ENCODE measurements at regions not wholly inside any gene's neighbourhood (a gene's known extent, or its start where the extent isn't known, plus 50 kb on each side); places are given as distances from the start of the nearest gene placed in this dataset.

- Histone ChIP-seq H3K9me3 (ENCODE audit: control insufficient read depth, low read length) (peaks cover 2% of the 10 kb centered on the region), H3K36me3 (ENCODE audit: control insufficient read depth, insufficient read depth, low read length, severe bottlenecking) (no peaks in the 10 kb centered on the region), H3K4me1 (ENCODE audit: control insufficient read depth, insufficient read depth, low read length) (peaks cover 14% of the 10 kb centered on the region), H3K9ac (ENCODE audit: low read length) (peak overlapping the region; percentile 7), H3K4me3 (ENCODE audit: low read length) (no peak overlapping the region), H3K27me3 (replicated peaks; ENCODE audit: control insufficient read depth, insufficient read depth, low read length) (no peaks in the 10 kb centered on the region)
- DNase-seq (ENCODE audit: low read depth): peak; percentile 75
These were observed 97.9 kb downstream of the YIPF5 start for GRCh38 chr5:144072518-144072927.

- H3K9ac ChIP-seq (ENCODE audit: low read length): no peak overlapping the region
- peaks cover 30% of the 10 kb centered on the region for H3K9me3 ChIP-seq (ENCODE audit: control insufficient read depth, low read length)
- H3K27me3 ChIP-seq (replicated peaks; ENCODE audit: control insufficient read depth, insufficient read depth, low read length): no peaks in the 10 kb centered on the region
- DNase-seq (ENCODE audit: low read depth): no peak
- no peaks in the 10 kb centered on the region for H3K36me3 ChIP-seq (ENCODE audit: control insufficient read depth, insufficient read depth, low read length, severe bottlenecking)
- peaks cover 13% of the 10 kb centered on the region for H3K4me1 ChIP-seq (ENCODE audit: control insufficient read depth, insufficient read depth, low read length)
- H3K4me3 ChIP-seq (ENCODE audit: low read length): no peak overlapping the region
These were observed 93.9 kb downstream of the YIPF5 start for GRCh38 chr5:144076521-144077083.

- no peak for DNase-seq (ENCODE audit: low read depth)
These were observed 87.3 kb downstream of the YIPF5 start for GRCh38 chr5:144083185-144083584.

GRCh38 chr5:144084971-144085370 lies 85.5 kb downstream of the YIPF5 start:
- Histone ChIP-seq H3K9ac (ENCODE audit: low read length) (no peak overlapping the region), H3K27me3 (replicated peaks; ENCODE audit: control insufficient read depth, insufficient read depth, low read length) (no peaks in the 10 kb centered on the region), H3K4me3 (ENCODE audit: low read length) (no peak overlapping the region), H3K36me3 (ENCODE audit: control insufficient read depth, insufficient read depth, low read length, severe bottlenecking) (no peaks in the 10 kb centered on the region), H3K4me1 (ENCODE audit: control insufficient read depth, insufficient read depth, low read length) (peaks cover 15% of the 10 kb centered on the region), H3K9me3 (ENCODE audit: control insufficient read depth, low read length) (peaks cover 25% of the 10 kb centered on the region)
- no peak for DNase-seq (ENCODE audit: low read depth)

More at GRCh38 chr5:144083185-144083584, 87.3 kb downstream of the YIPF5 start:
- Histone ChIP-seq H3K4me1 (ENCODE audit: control insufficient read depth, insufficient read depth, low read length) (no peaks in the 10 kb centered on the region), H3K9me3 (ENCODE audit: control insufficient read depth, low read length) (peaks cover 33% of the 10 kb centered on the region), H3K36me3 (ENCODE audit: control insufficient read depth, insufficient read depth, low read length, severe bottlenecking) (no peaks in the 10 kb centered on the region), H3K4me3 (ENCODE audit: low read length) (no peak overlapping the region), H3K27me3 (replicated peaks; ENCODE audit: control insufficient read depth, insufficient read depth, low read length) (no peaks in the 10 kb centered on the region), H3K9ac (ENCODE audit: low read length) (no peak overlapping the region)

DNA sequence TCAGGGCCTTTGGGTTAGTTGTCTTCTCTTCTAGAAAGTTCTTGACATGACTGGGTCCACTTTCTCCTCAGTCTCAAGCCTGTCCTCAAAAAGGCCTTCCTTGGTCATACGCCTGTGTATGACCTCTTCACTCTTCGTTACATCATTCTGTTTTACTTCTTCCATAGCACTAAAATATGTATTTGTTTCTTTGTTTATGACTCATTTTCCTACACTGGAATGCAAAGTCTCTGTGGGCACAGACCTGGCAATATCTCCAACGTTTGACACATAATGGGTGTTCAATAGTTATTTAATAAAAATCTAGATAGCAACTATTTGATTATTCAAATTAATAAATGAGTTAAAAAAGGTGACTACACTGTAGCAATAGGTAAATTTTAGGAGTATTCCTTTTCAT lies 85.1 kb downstream of the YIPF5 start:
- Histone ChIP-seq H3K9ac (ENCODE audit: low read length) (no peak overlapping the region), H3K36me3 (ENCODE audit: control insufficient read depth, insufficient read depth, low read length, severe bottlenecking) (no peaks in the 10 kb centered on the region), H3K27me3 (replicated peaks; ENCODE audit: control insufficient read depth, insufficient read depth, low read length) (no peaks in the 10 kb centered on the region), H3K4me3 (ENCODE audit: low read length) (no peak overlapping the region), H3K9me3 (ENCODE audit: control insufficient read depth, low read length) (peaks cover 21% of the 10 kb centered on the region), H3K4me1 (ENCODE audit: control insufficient read depth, insufficient read depth, low read length) (peaks cover 15% of the 10 kb centered on the region)
- DNase-seq (ENCODE audit: low read depth): no peak

DNA sequence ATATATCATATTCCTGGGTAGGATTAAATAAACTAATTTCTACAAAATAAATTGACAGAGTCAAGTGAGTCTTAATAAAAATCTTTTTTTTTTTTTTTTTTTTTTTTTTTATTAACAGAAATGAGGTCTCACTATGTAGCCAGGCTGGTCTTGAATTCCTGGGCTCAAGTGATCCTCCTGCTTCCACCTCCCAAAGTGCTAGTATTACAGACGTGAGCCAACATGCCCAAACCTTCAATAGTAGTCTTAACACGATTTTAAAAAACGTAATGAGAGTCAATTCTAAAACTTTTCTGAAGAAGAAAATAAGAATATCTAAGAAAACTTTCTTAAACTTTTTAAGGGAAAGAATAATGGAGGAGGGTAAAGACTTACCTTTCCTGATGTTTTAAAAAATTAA lies 84.2 kb downstream of the YIPF5 start:
- DNase-seq (ENCODE audit: low read depth): no peak
- Histone ChIP-seq H3K36me3 (ENCODE audit: control insufficient read depth, insufficient read depth, low read length, severe bottlenecking) (no peaks in the 10 kb centered on the region), H3K9ac (ENCODE audit: low read length) (no peak overlapping the region), H3K4me1 (ENCODE audit: control insufficient read depth, insufficient read depth, low read length) (peaks cover 15% of the 10 kb centered on the region), H3K4me3 (ENCODE audit: low read length) (no peak overlapping the region), H3K27me3 (replicated peaks; ENCODE audit: control insufficient read depth, insufficient read depth, low read length) (no peaks in the 10 kb centered on the region), H3K9me3 (ENCODE audit: control insufficient read depth, low read length) (peaks cover 14% of the 10 kb centered on the region)

DNA sequence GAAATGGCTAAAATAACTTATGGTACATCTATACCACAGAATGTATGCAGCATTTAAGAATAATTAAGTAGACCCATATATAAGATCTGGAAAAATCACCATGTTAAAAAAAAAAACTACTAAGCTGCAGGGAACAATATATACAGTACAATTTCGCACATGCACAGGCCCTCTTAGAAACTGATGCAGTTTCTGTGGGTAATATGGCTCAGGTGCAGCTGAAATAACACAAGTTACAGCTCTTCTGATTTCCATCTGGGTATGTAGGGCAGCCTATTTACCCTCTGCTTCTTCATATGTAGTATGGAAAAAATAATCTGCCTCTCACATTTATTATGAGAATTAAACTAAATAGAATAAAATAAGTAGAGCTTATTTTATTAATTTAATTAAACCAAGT lies 82.9 kb downstream of the YIPF5 start:
- DNase-seq (ENCODE audit: low read depth): no peak
- Histone ChIP-seq H3K9ac (ENCODE audit: low read length) (no peak overlapping the region), H3K36me3 (ENCODE audit: control insufficient read depth, insufficient read depth, low read length, severe bottlenecking) (no peaks in the 10 kb centered on the region), H3K9me3 (ENCODE audit: control insufficient read depth, low read length) (peaks cover 1% of the 10 kb centered on the region), H3K4me1 (ENCODE audit: control insufficient read depth, insufficient read depth, low read length) (peaks cover 15% of the 10 kb centered on the region), H3K27me3 (replicated peaks; ENCODE audit: control insufficient read depth, insufficient read depth, low read length) (no peaks in the 10 kb centered on the region), H3K4me3 (ENCODE audit: low read length) (no peak overlapping the region)

DNA sequence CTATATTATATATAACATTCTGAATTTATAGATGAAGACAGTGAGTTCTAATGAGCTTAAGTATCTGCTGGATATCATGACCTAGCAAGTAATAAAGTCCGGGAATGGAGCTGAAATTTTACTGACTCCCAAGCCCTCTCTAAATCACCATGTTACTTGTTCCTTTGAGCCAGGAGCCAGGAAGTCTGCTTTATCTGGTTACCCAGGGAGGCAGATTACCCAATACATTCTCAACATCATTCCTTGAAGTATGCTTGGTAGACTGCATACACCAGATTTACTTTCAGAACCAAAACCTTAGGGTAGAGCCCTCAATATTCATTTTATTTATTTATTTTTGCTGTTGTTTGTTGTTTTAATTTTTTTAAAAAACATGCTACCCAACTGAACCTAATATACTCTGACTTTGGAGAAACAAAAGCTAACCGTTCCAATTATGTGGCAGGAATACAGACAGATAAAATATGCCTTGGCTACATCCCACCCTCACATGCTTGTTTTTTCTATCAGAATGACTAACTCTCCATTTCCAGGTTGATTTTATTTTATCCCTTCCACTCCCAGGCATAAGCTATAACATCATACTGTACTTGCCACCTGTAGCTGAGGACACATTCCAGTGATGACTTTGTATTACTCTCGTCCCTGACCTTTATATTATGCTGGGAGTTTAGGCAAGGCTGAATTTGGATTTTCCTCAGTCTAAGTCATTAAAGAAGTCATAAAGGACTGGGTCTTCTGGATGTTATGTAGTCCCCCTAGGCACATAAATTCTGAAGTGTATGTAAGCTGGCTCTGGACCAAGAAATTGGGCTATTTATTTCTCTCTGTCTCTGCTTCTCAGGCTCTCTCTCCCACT lies 82.0 kb downstream of the YIPF5 start:
- Histone ChIP-seq H3K4me3 (ENCODE audit: low read length) (no peak overlapping the region), H3K9me3 (ENCODE audit: control insufficient read depth, low read length) (no peaks in the 10 kb centered on the region)

GRCh38 chr5:144089401-144090021 lies 80.9 kb downstream of the YIPF5 start:
- no peak overlapping the region for H3K4me3 ChIP-seq (ENCODE audit: low read length)
- DNase-seq (ENCODE audit: low read depth): peak; percentile 45
- H3K9me3 ChIP-seq (ENCODE audit: control insufficient read depth, low read length): no peaks in the 10 kb centered on the region

More for the DNA sequence above, 82.0 kb downstream of the YIPF5 start:
- Histone ChIP-seq H3K27me3 (replicated peaks; ENCODE audit: control insufficient read depth, insufficient read depth, low read length) (no peaks in the 10 kb centered on the region), H3K4me1 (ENCODE audit: control insufficient read depth, insufficient read depth, low read length) (peaks cover 15% of the 10 kb centered on the region), H3K36me3 (ENCODE audit: control insufficient read depth, insufficient read depth, low read length, severe bottlenecking) (no peaks in the 10 kb centered on the region), H3K9ac (ENCODE audit: low read length) (no peak overlapping the region)
- peak; percentile 56 for DNase-seq (ENCODE audit: low read depth)

GRCh38 chr5:144092508-144092907 lies 78.0 kb downstream of the YIPF5 start:
- no peak overlapping the region for H3K9ac ChIP-seq (ENCODE audit: low read length)
- peaks cover 15% of the 10 kb centered on the region for H3K4me1 ChIP-seq (ENCODE audit: control insufficient read depth, insufficient read depth, low read length)
- H3K4me3 ChIP-seq (ENCODE audit: low read length): no peak overlapping the region
- no peaks in the 10 kb centered on the region for H3K36me3 ChIP-seq (ENCODE audit: control insufficient read depth, insufficient read depth, low read length, severe bottlenecking)
- H3K9me3 ChIP-seq (ENCODE audit: control insufficient read depth, low read length): no peaks in the 10 kb centered on the region
- no peak for DNase-seq (ENCODE audit: low read depth)
- no peaks in the 10 kb centered on the region for H3K27me3 ChIP-seq (replicated peaks; ENCODE audit: control insufficient read depth, insufficient read depth, low read length)

More at GRCh38 chr5:144089401-144090021, 80.9 kb downstream of the YIPF5 start:
- H3K9ac ChIP-seq (ENCODE audit: low read length): no peak overlapping the region
- no peaks in the 10 kb centered on the region for H3K36me3 ChIP-seq (ENCODE audit: control insufficient read depth, insufficient read depth, low read length, severe bottlenecking)
- H3K4me1 ChIP-seq (ENCODE audit: control insufficient read depth, insufficient read depth, low read length): peaks cover 15% of the 10 kb centered on the region
- no peaks in the 10 kb centered on the region for H3K27me3 ChIP-seq (replicated peaks; ENCODE audit: control insufficient read depth, insufficient read depth, low read length)

- Histone ChIP-seq H3K4me3 (ENCODE audit: low read length) (no peak overlapping the region), H3K9me3 (ENCODE audit: control insufficient read depth, low read length) (no peaks in the 10 kb centered on the region), H3K9ac (ENCODE audit: low read length) (no peak overlapping the region), H3K36me3 (ENCODE audit: control insufficient read depth, insufficient read depth, low read length, severe bottlenecking) (no peaks in the 10 kb centered on the region), H3K4me1 (ENCODE audit: control insufficient read depth, insufficient read depth, low read length) (peaks cover 15% of the 10 kb centered on the region), H3K27me3 (replicated peaks; ENCODE audit: control insufficient read depth, insufficient read depth, low read length) (no peaks in the 10 kb centered on the region)
- DNase-seq (ENCODE audit: low read depth): no peak
These were observed 77.1 kb downstream of the YIPF5 start for GRCh38 chr5:144093400-144093799.
